ENCODE measurements at regions not wholly inside any gene's neighbourhood (a gene's known extent, or its start where the extent isn't known, plus 50 kb on each side); places are given as distances from the start of the nearest gene placed in this dataset.

- TF ChIP-seq ATF3 (IDR thresholded peaks at IDR 0.05): no peak
- TF ChIP-seq RAD21 (IDR thresholded peaks at IDR 0.05): peak; percentile 31 to 37
- no peak for TF ChIP-seq HNF4A (conservative IDR thresholded peaks at IDR 0.05)
- TF ChIP-seq, protein P1, sequence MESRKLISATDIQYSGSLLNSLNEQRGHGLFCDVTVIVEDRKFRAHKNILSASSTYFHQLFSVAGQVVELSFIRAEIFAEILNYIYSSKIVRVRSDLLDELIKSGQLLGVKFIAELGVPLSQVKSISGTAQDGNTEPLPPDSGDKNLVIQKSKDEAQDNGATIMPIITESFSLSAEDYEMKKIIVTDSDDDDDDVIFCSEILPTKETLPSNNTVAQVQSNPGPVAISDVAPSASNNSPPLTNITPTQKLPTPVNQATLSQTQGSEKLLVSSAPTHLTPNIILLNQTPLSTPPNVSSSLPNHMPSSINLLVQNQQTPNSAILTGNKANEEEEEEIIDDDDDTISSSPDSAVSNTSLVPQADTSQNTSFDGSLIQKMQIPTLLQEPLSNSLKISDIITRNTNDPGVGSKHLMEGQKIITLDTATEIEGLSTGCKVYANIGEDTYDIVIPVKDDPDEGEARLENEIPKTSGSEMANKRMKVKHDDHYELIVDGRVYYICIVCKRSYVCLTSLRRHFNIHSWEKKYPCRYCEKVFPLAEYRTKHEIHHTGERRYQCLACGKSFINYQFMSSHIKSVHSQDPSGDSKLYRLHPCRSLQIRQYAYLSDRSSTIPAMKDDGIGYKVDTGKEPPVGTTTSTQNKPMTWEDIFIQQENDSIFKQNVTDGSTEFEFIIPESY (IDR thresholded peaks at IDR 0.05): no peak
- TF ChIP-seq YY1 (IDR thresholded peaks at IDR 0.05): no peak
These were observed 128.5 kb upstream of the PFKP start (continued) for GRCh38 chr10:2938869-2939268.

- Histone ChIP-seq H3K27me3 (ENCODE audit: control insufficient read depth in 4 of 4, insufficient read depth in 4 of 4, low read length in 3 of 4) (peaks cover 0 to 6% (median 0%) of the 10 kb centered on the region in 4 donors), H3K9ac (ENCODE audit: low read depth in 1 of 2, low read length in 2 of 2) (no peak overlapping the region), H3K27ac (ENCODE audit: low read depth in 1 of 2, low read length in 2 of 2) (no peak overlapping the region), H3K4me3 (ENCODE audit: low read depth in 1 of 3, low read length in 3 of 3) (no peak overlapping the region), H3K4me1 (ENCODE audit: control insufficient read depth in 4 of 4, insufficient read depth in 4 of 4, low read length in 3 of 4) (no peaks in the 10 kb centered on the region), H3K36me3 (ENCODE audit: control insufficient read depth in 4 of 4, insufficient read depth in 3 of 4, low read depth in 1 of 4, low read length in 3 of 4) (no peaks in the 10 kb centered on the region), H3K9me3 (ENCODE audit: control insufficient read depth in 4 of 4, low read length in 3 of 4) (no peaks in the 10 kb centered on the region)
- 48% methylated on average over 6 of the region's 6 CpGs for WGBS
- TF ChIP-seq FOXA1 (IDR thresholded peaks at IDR 0.05): no peak
- no peak for TF ChIP-seq HNF4A (conservative IDR thresholded peaks at IDR 0.05)
- no peak for TF ChIP-seq JUND (IDR thresholded peaks at IDR 0.05)
- TF ChIP-seq, protein P2, sequence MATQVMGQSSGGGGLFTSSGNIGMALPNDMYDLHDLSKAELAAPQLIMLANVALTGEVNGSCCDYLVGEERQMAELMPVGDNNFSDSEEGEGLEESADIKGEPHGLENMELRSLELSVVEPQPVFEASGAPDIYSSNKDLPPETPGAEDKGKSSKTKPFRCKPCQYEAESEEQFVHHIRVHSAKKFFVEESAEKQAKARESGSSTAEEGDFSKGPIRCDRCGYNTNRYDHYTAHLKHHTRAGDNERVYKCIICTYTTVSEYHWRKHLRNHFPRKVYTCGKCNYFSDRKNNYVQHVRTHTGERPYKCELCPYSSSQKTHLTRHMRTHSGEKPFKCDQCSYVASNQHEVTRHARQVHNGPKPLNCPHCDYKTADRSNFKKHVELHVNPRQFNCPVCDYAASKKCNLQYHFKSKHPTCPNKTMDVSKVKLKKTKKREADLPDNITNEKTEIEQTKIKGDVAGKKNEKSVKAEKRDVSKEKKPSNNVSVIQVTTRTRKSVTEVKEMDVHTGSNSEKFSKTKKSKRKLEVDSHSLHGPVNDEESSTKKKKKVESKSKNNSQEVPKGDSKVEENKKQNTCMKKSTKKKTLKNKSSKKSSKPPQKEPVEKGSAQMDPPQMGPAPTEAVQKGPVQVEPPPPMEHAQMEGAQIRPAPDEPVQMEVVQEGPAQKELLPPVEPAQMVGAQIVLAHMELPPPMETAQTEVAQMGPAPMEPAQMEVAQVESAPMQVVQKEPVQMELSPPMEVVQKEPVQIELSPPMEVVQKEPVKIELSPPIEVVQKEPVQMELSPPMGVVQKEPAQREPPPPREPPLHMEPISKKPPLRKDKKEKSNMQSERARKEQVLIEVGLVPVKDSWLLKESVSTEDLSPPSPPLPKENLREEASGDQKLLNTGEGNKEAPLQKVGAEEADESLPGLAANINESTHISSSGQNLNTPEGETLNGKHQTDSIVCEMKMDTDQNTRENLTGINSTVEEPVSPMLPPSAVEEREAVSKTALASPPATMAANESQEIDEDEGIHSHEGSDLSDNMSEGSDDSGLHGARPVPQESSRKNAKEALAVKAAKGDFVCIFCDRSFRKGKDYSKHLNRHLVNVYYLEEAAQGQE (IDR thresholded peaks at IDR 0.05): no peak
- TF ChIP-seq, protein P3, sequence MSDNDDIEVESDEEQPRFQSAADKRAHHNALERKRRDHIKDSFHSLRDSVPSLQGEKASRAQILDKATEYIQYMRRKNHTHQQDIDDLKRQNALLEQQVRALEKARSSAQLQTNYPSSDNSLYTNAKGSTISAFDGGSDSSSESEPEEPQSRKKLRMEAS (IDR thresholded peaks at IDR 0.05): no peak
- DNase-seq (ENCODE audit: low spot score): no peak
These were observed 130.5 kb upstream of the PFKP start for GRCh38 chr10:2936816-2937215.

GRCh38 chr10:2935647-2936386 lies 131.5 kb upstream of the PFKP start:
- no peak overlapping the region for H3K9ac ChIP-seq (ENCODE audit: low read depth in 1 of 2, low read length in 2 of 2)
- H3K9me3 ChIP-seq (ENCODE audit: control insufficient read depth in 4 of 4, low read length in 3 of 4): no peaks in the 10 kb centered on the region
- DNase-seq (ENCODE audit: low spot score): no peak
- 80% methylated on average over 39 of the region's 39 CpGs for WGBS
- H3K36me3 ChIP-seq (ENCODE audit: control insufficient read depth in 4 of 4, insufficient read depth in 3 of 4, low read depth in 1 of 4, low read length in 3 of 4): no peaks in the 10 kb centered on the region
- no peak overlapping the region for H3K4me3 ChIP-seq (ENCODE audit: low read depth in 1 of 3, low read length in 3 of 3)
- no peak overlapping the region for H3K27ac ChIP-seq (ENCODE audit: low read depth in 1 of 2, low read length in 2 of 2)
- TF ChIP-seq, protein P3 (IDR thresholded peaks at IDR 0.05): no peak
- TF ChIP-seq, protein P4, sequence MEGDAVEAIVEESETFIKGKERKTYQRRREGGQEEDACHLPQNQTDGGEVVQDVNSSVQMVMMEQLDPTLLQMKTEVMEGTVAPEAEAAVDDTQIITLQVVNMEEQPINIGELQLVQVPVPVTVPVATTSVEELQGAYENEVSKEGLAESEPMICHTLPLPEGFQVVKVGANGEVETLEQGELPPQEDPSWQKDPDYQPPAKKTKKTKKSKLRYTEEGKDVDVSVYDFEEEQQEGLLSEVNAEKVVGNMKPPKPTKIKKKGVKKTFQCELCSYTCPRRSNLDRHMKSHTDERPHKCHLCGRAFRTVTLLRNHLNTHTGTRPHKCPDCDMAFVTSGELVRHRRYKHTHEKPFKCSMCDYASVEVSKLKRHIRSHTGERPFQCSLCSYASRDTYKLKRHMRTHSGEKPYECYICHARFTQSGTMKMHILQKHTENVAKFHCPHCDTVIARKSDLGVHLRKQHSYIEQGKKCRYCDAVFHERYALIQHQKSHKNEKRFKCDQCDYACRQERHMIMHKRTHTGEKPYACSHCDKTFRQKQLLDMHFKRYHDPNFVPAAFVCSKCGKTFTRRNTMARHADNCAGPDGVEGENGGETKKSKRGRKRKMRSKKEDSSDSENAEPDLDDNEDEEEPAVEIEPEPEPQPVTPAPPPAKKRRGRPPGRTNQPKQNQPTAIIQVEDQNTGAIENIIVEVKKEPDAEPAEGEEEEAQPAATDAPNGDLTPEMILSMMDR (IDR thresholded peaks at IDR 0.05; ENCODE audit: low read depth, low read length, missing input control): no peak
- no peaks in the 10 kb centered on the region for H3K4me1 ChIP-seq (ENCODE audit: control insufficient read depth in 4 of 4, insufficient read depth in 4 of 4, low read length in 3 of 4)
- peaks cover 0 to 6% (median 0%) of the 10 kb centered on the region in 4 donors for H3K27me3 ChIP-seq (ENCODE audit: control insufficient read depth in 4 of 4, insufficient read depth in 4 of 4, low read length in 3 of 4)
